K562 (cell line): ENCODE measurements at regions not wholly inside any gene's neighbourhood (a gene's known extent, or its start where the extent isn't known, plus 50 kb on each side); places are given as distances from the start of the nearest gene placed in this dataset.

Experiments
- ATAC-seq: fragments of 200-7000 bp; cut with Tn5 transposase; 3 replicates; pipeline ENCODE4 v1.9.1; 2020; ENCODE audit warnings: moderate library complexity
- BruUV-seq: library from RNA; stranded (reverse); fragments of 400-500 nt; replicated peaks from 2 replicates; lab custom pipeline; 2021; lab: Mats Ljungman, UMichigan
- CTCF ChIA-PET: fragments of 300-600 bp; formaldehyde crosslinking; extraction: SDS; loops from one replicate; lab custom pipeline; 2021; ENCODE audit warnings: low intra/inter-chr PET ratio; lab: Yijun Ruan, JAX
- POLR2A ChIA-PET: fragments of 300-600, 350-650 bp; sonication (Branson Sonifier 250); formaldehyde crosslinking; extraction: SDS; loops from one replicate; lab custom pipeline; 2021; ENCODE audit warnings: antibody characterized with exemption, inconsistent platforms; lab: Yijun Ruan, JAX
- DNase-seq, 4 experiments: peaks; one replicate each; pipeline versions ENCODE4 v3.0.0 to v3.0.0-alpha.2; 2011 to 2018; ENCODE audit warnings: low spot score in 3 of 4, mixed read lengths in 3 of 4; ENCODE audit errors: extremely low read depth in 1 of 4
- FAIRE-seq: peaks from 2 replicates; lab custom pipeline; 2011; peaks lifted over from hg19 to GRCh38; lab: Jason Lieb, UNC
- H2AFZ ChIP-seq: 2 replicates; pipeline ENCODE4 v1.6.0; 2011; ENCODE audit warnings: low read depth, low read length, control low read depth, inconsistent platforms
- H3K27ac ChIP-seq: fragments of 200-600 bp; 3 replicates; pipeline ENCODE4 v1.8.0; 2011; ENCODE audit warnings: low read depth, mild to moderate bottlenecking, control low read depth, inconsistent platforms, low read length, moderate library complexity, mixed read lengths; ENCODE audit errors: extremely low read depth
- H3K27me3 ChIP-seq, 2 experiments: fragments of 300-600 bp in 1 of 2; 2 replicates in 1 of 2; 3 replicates in 1 of 2; pipeline versions ENCODE4 v1.6.0 to v1.8.0; 2011; ENCODE audit warnings: inconsistent platforms in 2 of 2, low read length in 2 of 2, mild to moderate bottlenecking in 1 of 2, mixed read lengths in 1 of 2, moderate library complexity in 1 of 2; ENCODE audit not compliant: control insufficient read depth in 2 of 2, insufficient read depth in 2 of 2
- H3K36me3 ChIP-seq: fragments of 300-600 bp; 3 replicates; pipeline ENCODE4 v1.8.0; 2011; ENCODE audit warnings: mild to moderate bottlenecking, low read length, inconsistent platforms; ENCODE audit not compliant: control insufficient read depth, insufficient read depth
- H3K4me1 ChIP-seq, 2 experiments: fragments of 200-600 bp in 1 of 2; replicated peaks in 1 of 2; 2 replicates in 1 of 2; 3 replicates in 1 of 2; pipeline versions ENCODE4 v1.5.1 to v1.8.0; 2011; ENCODE audit warnings: inconsistent platforms in 2 of 2, low read length in 2 of 2, mild to moderate bottlenecking in 1 of 2, mixed read lengths in 1 of 2, moderate library complexity in 1 of 2; ENCODE audit not compliant: control insufficient read depth in 2 of 2, insufficient read depth in 2 of 2
- H3K4me2 ChIP-seq: 2 replicates; pipeline ENCODE4 v1.6.1; 2011; ENCODE audit warnings: low read length, control low read depth, inconsistent platforms, mixed read lengths; ENCODE audit not compliant: insufficient read depth
- H3K4me3 ChIP-seq: fragments of 200-600 bp; sonication (generic), shearing (Covaris generic); 2 replicates; pipeline ENCODE4 v1.5.1; 2016; ENCODE audit warnings: control low read depth, inconsistent platforms
- H3K79me2 ChIP-seq: fragments of 200-600 bp; 3 replicates; pipeline ENCODE4 v1.8.0; 2011; ENCODE audit warnings: low read length, inconsistent platforms; ENCODE audit not compliant: control insufficient read depth, insufficient read depth
- H3K9ac ChIP-seq, 2 experiments: 2 replicates each; pipeline versions ENCODE4 v1.6.0 to v1.6.1; 2011; ENCODE audit warnings: low read depth in 2 of 2, low read length in 2 of 2, control low read depth in 1 of 2, inconsistent platforms in 1 of 2, mild to moderate bottlenecking in 1 of 2, mixed read lengths in 1 of 2; ENCODE audit not compliant: insufficient read depth in 1 of 2
- H3K9me1 ChIP-seq: one replicate; pipeline ENCODE4 v1.6.0; 2011; ENCODE audit warnings: inconsistent platforms, mild to moderate bottlenecking, low read length, moderate library complexity; ENCODE audit not compliant: control insufficient read depth, insufficient read depth
- H3K9me3 ChIP-seq: replicated peaks from 2 replicates; pipeline ENCODE4 v1.5.1; 2011; ENCODE audit warnings: low read depth, low read length, inconsistent platforms; ENCODE audit not compliant: control insufficient read depth, insufficient read depth
- H4K20me1 ChIP-seq: replicated peaks from 2 replicates; pipeline ENCODE4 v1.6.1; 2011; ENCODE audit warnings: low read length, inconsistent platforms, mixed read lengths; ENCODE audit not compliant: control insufficient read depth, insufficient read depth
- C11orf30 ChIP-seq: fragments of 450-650 bp; IDR thresholded peaks from 2 replicates; pipeline ENCODE4 v1.6.1; 2016; ENCODE audit warnings: low read depth, mild to moderate bottlenecking
- E2F3 ChIP-seq: fragments of 250-450 bp; sonication (Bioruptor Pico); IDR thresholded peaks from 2 replicates; pipeline ENCODE4 v1.4.0; 2020; ENCODE audit warnings: mild to moderate bottlenecking
- POLR2H ChIP-seq: IDR thresholded peaks from 2 replicates; pipeline ENCODE4 v1.6.1; 2016; ENCODE audit warnings: missing genetic modification characterization, low read depth, mild to moderate bottlenecking, control low read depth, missing compliant biosample characterization, moderate library complexity
- POU5F1 ChIP-seq: fragments of 150-350 bp; IDR thresholded peaks from 2 replicates; pipeline ENCODE4 v1.6.1; 2014; ENCODE audit warnings: borderline replicate concordance, low read length, low read depth, mild to moderate bottlenecking; ENCODE audit not compliant: partially characterized antibody
- WGBS: fragments of 100-300 bp; shearing (Covaris generic); methylation state at CpG from one replicate; pipeline ENCODE4 v1.1.6; 2016; ENCODE audit warnings: low coverage, mixed read lengths; ENCODE audit not compliant: insufficient coverage; ENCODE audit errors: missing lambda C conversion rate; 5-methylcytosine and 5-hydroxymethylcytosine counted together
- in situ Hi-C: fragments of 300-500 bp; cut with MboI; formaldehyde crosslinking; loops from 4 replicates; pipeline ENCODE4 v1.15.0; 2018; ENCODE audit warnings: inconsistent platforms, mixed read lengths
- intact Hi-C: fragments of 100-400 bp; cut with micrococcal nuclease; formaldehyde crosslinking; loops from 2 replicates; pipeline ENCODE4 v1.14.2; 2022
- TF ChIP-seq, protein P1 (sequence below): fragments of 250-450 bp; sonication (Bioruptor Pico); IDR thresholded peaks from 2 replicates; pipeline ENCODE4 v1.5.1; 2021; ENCODE audit warnings: mild to moderate bottlenecking
- TF ChIP-seq, protein P2 (sequence below): fragments of 450-650 bp; formaldehyde crosslinking; conservative IDR thresholded peaks from 2 replicates; pipeline ENCODE4 v1.4.0; 2022; ENCODE audit warnings: mild to moderate bottlenecking, missing genetic modification characterization
- TF ChIP-seq, protein P3 (sequence below), 2 experiments: fragments of 450-650 bp; IDR thresholded peaks; 2 replicates each; pipeline ENCODE4 v1.6.1; 2016; ENCODE audit warnings: mild to moderate bottlenecking in 2 of 2, borderline replicate concordance in 1 of 2, low read depth in 1 of 2, moderate library complexity in 1 of 2

DNA sequence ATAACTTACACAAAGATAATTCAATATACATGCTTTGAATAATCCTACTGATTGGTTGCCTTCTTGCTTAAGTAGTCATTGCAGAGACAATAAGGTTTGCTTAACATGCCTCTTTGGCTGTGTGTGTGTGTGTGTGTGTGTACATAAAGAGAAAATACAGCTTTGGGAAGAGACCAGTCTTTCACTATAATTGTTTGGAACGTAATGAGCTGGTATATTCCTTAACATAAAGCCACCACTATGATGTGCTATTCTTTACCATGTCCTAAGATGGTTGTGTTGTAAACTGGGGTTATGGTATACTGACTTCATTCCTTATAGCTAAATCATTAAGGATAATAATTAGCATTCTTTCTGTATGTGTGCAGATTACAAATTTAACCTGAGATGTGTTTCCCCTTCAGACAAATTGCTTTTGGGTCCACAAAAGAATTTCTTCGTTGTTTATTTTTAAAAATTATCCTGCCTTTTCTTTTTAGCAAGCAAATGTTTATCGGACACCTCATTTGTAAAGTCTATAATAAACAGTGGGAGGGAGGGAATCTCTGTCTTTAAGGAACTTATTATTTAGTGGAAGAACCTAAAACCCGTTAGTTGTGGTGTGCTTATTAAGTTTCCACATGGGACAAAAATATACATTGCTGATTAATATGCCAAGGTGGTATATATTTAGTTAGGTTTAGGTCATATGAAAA lies 74.4 kb downstream of the TMX1 start (continued):
- TF ChIP-seq, protein P1, sequence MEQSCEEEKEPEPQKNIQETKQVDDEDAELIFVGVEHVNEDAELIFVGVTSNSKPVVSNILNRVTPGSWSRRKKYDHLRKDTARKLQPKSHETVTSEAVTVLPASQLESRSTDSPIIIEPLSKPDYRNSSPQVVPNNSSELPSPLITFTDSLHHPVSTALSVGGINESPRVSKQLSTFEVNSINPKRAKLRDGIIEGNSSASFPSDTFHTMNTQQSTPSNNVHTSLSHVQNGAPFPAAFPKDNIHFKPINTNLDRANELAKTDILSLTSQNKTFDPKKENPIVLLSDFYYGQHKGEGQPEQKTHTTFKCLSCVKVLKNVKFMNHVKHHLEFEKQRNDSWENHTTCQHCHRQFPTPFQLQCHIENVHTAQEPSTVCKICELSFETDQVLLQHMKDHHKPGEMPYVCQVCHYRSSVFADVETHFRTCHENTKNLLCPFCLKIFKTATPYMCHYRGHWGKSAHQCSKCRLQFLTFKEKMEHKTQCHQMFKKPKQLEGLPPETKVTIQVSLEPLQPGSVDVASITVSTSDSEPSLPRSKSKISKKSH (CRISPR knock-in tag): no peak
- TF ChIP-seq E2F3: no peak
- no peak for TF ChIP-seq POLR2H (tag)
- TF ChIP-seq, all 486 proteins: peak for 0

DNA sequence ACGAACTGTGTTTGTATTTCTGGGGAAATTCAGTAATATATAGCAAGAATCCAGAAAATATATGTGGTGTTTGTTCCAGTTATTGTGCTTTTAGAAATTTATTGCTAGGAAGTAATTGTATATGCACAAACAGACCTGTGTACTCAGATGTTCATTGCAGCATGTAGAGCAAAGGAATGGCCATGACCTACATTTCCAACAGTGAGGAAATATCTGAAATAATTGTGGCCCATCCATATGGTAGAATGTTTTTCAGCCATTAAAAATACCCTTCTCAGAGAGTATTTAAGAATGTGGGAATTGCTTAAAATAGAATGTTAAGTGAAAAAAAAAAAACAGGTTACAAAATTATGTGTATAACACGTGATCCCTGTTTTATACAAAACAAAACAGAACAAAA lies 77.3 kb downstream of the TMX1 start:
- Histone ChIP-seq H3K4me2 (no peak overlapping the region), H4K20me1 (no peaks in the 10 kb centered on the region), H3K27me3 (no peaks in the 10 kb centered on the region), H3K9me3 (no peaks in the 10 kb centered on the region), H3K9me1 (no peaks in the 10 kb centered on the region), H3K4me1 (no peaks in the 10 kb centered on the region), H3K9ac (no peak overlapping the region), H3K36me3 (no peaks in the 10 kb centered on the region), H3K27ac (no peak overlapping the region), H3K4me3 (no peak overlapping the region), H2AFZ (no peak overlapping the region), H3K79me2 (no peaks in the 10 kb centered on the region)
- BruUV-seq: no TSS peak
- ChIA-PET POLR2A (no interaction called here), CTCF (no interaction called here)
- WGBS: 0% methylated on average over 2 of the region's 2 CpGs
- in situ Hi-C loops: no loop called here
- DNase-seq (no peak), FAIRE-seq (no peak), ATAC-seq (no peak)
- intact Hi-C loops: no loop called here
- TF ChIP-seq C11orf30 (no peak), POU5F1 (no peak)
- TF ChIP-seq, protein P2, sequence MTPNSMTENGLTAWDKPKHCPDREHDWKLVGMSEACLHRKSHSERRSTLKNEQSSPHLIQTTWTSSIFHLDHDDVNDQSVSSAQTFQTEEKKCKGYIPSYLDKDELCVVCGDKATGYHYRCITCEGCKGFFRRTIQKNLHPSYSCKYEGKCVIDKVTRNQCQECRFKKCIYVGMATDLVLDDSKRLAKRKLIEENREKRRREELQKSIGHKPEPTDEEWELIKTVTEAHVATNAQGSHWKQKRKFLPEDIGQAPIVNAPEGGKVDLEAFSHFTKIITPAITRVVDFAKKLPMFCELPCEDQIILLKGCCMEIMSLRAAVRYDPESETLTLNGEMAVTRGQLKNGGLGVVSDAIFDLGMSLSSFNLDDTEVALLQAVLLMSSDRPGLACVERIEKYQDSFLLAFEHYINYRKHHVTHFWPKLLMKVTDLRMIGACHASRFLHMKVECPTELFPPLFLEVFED (CRISPR knock-in tag): no peak
- TF ChIP-seq, protein P3, sequence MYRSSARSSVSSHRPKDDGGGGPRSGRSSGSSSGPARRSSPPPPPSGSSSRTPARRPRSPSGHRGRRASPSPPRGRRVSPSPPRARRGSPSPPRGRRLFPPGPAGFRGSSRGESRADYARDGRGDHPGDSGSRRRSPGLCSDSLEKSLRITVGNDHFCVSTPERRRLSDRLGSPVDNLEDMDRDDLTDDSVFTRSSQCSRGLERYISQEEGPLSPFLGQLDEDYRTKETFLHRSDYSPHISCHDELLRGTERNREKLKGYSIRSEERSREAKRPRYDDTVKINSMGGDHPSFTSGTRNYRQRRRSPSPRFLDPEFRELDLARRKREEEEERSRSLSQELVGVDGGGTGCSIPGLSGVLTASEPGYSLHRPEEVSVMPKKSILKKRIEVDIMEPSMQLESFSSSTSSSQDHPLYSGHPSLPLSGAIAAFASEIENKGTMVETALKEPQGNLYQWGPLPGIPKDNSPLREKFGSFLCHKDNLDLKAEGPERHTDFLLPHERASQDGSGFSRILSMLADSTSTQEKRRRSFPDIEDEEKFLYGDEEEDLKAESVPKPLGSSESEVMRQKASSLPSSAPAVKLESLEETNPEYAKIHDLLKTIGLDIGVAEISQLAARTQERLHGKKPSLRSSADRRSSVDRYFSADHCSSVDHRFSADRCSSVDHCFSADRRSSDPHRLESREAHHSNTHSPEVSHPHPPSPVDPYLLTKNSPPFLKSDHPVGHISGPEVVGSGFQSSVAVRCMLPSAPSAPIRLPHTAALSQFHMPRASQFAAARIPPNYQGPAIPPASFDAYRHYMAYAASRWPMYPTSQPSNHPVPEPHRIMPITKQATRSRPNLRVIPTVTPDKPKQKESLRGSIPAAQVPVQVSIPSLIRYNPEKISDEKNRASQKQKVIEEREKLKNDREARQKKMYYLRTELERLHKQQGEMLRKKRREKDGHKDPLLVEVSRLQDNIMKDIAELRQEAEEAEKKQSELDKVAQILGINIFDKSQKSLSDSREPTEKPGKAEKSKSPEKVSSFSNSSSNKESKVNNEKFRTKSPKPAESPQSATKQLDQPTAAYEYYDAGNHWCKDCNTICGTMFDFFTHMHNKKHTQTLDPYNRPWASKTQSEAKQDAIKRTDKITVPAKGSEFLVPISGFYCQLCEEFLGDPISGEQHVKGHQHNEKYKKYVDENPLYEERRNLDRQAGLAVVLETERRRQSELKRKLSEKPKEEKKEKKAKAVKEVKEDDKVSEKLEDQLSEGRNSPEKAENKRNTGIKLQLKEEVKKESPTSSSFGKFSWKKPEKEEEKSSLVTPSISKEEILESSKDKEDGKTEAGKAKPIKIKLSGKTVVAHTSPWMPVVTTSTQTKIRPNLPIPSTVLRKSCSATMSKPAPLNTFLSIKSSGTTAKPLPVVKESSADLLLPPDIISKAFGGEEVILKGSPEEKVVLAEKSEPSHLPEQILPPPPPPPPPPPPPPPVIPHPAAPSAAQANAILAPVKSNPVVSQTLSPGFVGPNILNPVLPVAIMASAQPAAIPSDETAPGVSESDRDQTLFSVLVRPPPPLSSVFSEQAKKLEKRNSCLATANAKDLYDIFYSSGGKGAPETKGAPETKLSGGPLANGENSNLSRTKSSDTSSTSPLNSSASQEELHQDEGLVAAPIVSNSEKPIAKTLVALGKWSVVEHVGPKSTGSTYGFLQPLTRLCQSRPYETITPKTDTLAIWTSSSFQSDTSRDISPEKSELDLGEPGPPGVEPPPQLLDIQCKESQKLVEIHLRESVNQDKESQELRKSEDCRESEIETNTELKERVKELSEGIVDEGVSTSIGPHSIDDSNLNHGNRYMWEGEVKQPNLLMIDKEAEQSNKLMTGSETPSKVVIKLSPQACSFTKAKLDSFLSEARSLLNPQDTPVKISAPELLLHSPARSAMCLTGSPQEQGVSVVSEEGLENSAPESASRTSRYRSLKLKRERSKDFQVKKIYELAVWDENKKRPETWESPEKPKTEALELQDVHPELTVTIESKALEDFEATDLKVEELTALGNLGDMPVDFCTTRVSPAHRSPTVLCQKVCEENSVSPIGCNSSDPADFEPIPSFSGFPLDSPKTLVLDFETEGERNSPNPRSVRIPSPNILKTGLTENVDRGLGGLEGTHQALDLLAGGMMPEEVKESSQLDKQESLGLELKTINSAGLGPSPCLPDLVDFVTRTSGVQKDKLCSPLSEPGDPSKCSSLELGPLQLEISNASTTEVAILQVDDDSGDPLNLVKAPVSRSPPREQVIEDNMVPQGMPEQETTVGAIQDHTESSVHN (IDR thresholded peaks at IDR 0.05; ENCODE audit: borderline replicate concordance in 1 of 2, low read depth in 1 of 2): no peak
